ENCODE measurements at regions not wholly inside any gene's neighbourhood (a gene's known extent, or its start where the extent isn't known, plus 50 kb on each side); places are given as distances from the start of the nearest gene placed in this dataset.
A peak's percentile ranks its signal among the peaks of the same experiment; 100 is the strongest.
"Not testable (repeated sequence)": the region's sequence is repeated elsewhere in the genome, so short reads cannot be mapped to it uniquely, and the experiment has no call there.

DNA sequence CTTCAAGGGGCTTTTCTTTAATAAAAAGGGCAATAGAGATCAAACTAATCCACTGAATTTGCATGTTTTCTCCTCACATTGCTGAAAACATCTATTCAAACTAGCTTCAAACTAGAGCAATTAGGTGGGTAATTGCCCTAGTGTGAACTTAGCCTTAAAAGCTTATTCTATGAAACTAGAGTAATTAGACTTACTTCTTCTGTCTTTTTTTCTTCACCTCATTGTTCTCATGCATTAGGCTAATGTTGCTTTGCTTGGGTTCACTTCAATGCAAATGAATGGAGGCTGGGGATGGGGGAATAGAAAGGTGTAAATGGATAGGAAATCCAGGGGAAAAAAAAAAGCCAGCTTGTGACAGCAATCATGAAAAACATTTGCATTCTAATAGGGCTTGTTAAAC lies 414.8 kb upstream of the LMO3 start:
- H3K4me3 Mint-ChIP-seq (ENCODE audit: unreplicated experiment), result no peak overlapping the region
- no peak overlapping the region for H3K27ac Mint-ChIP-seq (ENCODE audit: low read depth, unreplicated experiment)
- no peak for TF ChIP-seq CTCF (IDR thresholded peaks at IDR 0.05; ENCODE audit: unreplicated experiment)

GRCh38 chr12:17017402-17017801 lies 411.4 kb upstream of the LMO3 start:
- Mint-ChIP-seq H3K27me3 (ENCODE audit: insufficient read depth, unreplicated experiment) (no peaks in the 10 kb centered on the region), H3K9me3 (ENCODE audit: unreplicated experiment) (no peaks in the 10 kb centered on the region), H3K27ac (ENCODE audit: low read depth, unreplicated experiment) (peak overlapping the region; percentile 76), H3K36me3 (ENCODE audit: insufficient read depth, unreplicated experiment) (no peaks in the 10 kb centered on the region), H3K4me1 (ENCODE audit: insufficient read depth, unreplicated experiment) (peaks cover 19% of the 10 kb centered on the region), H3K4me3 (ENCODE audit: unreplicated experiment) (no peak overlapping the region)
- no peak for TF ChIP-seq CTCF (IDR thresholded peaks at IDR 0.05; ENCODE audit: unreplicated experiment)
- POLR2A ChIA-PET, result interaction anchor here (0.9 kb wide), 1 partner anchor 235 kb away, joined by 3 read pairs; no protein-coding TSS in a partner anchor
- intact Hi-C loops (cut with micrococcal nuclease), result no loop called here
- DNase-seq (ENCODE audit: unreplicated experiment), result peak; percentile 24
- BruUV-seq (replicated peaks), result no TSS peak
- CTCF ChIA-PET, result interaction anchor here (0.7 to 1.4 kb wide), 2 partner anchors 70 to 1129 kb away, joined by 3 read pairs; no protein-coding TSS in a partner anchor

More for the DNA sequence above, 414.8 kb upstream of the LMO3 start:
- no peaks in the 10 kb centered on the region for H3K36me3 Mint-ChIP-seq (ENCODE audit: insufficient read depth, unreplicated experiment)
- no peak for DNase-seq (ENCODE audit: unreplicated experiment)
- H3K4me1 Mint-ChIP-seq (ENCODE audit: insufficient read depth, unreplicated experiment), result peaks cover 19% of the 10 kb centered on the region
- ChIA-PET POLR2A (no interaction called here), CTCF (interaction anchor here (0.6 kb wide), 1 partner anchor 33 kb away, joined by 7 read pairs; no protein-coding TSS in a partner anchor)
- intact Hi-C loops (cut with micrococcal nuclease), result no loop called here
- H3K9me3 Mint-ChIP-seq (ENCODE audit: unreplicated experiment), result no peaks in the 10 kb centered on the region
- no TSS peak for BruUV-seq (replicated peaks)
- H3K27me3 Mint-ChIP-seq (ENCODE audit: insufficient read depth, unreplicated experiment), result no peaks in the 10 kb centered on the region

DNA sequence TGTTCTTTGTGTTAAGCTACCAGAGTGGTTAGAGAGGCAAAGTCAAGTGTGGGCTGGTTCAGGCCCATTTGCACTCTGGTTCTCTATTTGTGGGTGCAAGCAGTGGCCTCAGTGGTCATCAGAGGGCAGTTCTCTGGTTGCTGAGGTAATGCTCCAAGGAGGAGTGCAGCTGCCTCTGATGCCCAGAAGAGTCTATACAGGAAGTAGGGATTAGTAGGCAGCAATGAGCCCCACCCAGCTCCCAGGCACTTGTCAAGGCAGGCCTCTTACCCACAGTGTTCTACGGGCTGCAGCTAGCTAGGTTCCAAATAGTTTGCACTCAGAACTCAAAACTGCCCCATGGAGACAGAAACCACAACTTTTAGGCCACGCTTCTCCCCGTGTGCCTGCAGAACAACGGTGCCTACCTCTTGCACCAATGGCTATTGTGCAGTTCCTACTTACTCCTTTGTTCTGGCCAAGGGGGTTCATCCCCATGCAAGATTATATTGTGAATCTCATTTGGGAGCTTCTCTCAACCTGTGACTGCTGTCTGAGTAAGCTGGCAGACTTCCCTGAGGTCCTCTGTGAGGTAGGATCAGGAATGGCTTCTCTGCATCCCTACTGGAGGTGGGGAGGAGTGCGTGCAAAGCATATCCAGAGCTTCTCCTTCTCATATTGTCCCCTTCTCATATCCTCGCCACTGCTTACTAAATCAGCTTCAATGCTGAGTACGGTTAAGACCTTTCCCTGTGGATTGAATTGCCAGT lies 410.3 kb upstream of the LMO3 start:
- POLR2A ChIA-PET, result interaction anchor here (0.7 kb wide), 1 partner anchor 1824 kb away, joined by 3 read pairs; no protein-coding TSS in a partner anchor
- Mint-ChIP-seq H3K36me3 (ENCODE audit: insufficient read depth, unreplicated experiment) (no peaks in the 10 kb centered on the region), H3K27ac (ENCODE audit: low read depth, unreplicated experiment) (peak overlapping the region; percentile 76), H3K4me3 (ENCODE audit: unreplicated experiment) (no peak overlapping the region), H3K4me1 (ENCODE audit: insufficient read depth, unreplicated experiment) (peaks cover 19% of the 10 kb centered on the region), H3K9me3 (ENCODE audit: unreplicated experiment) (no peaks in the 10 kb centered on the region), H3K27me3 (ENCODE audit: insufficient read depth, unreplicated experiment) (no peaks in the 10 kb centered on the region)
- no peak for TF ChIP-seq CTCF (IDR thresholded peaks at IDR 0.05; ENCODE audit: unreplicated experiment)
- CTCF ChIA-PET, result interaction anchor here (0.5 to 1.4 kb wide), 4 partner anchors 12 to 1288 kb away, joined by 3 to 5 read pairs (median 3); no protein-coding TSS in a partner anchor
- peak; percentile 52 for DNase-seq (ENCODE audit: unreplicated experiment)
- intact Hi-C loops (cut with micrococcal nuclease), result no loop called here
- BruUV-seq (replicated peaks), result no TSS peak

- ChIA-PET POLR2A (no interaction called here), CTCF (interaction anchor here (1.4 kb wide), 1 partner anchor 13 kb away, joined by 5 read pairs; no protein-coding TSS in a partner anchor)
- no peaks in the 10 kb centered on the region for H3K27me3 Mint-ChIP-seq (ENCODE audit: insufficient read depth, unreplicated experiment)
- TF ChIP-seq CTCF (IDR thresholded peaks at IDR 0.05; ENCODE audit: unreplicated experiment), result no peak
- no peak overlapping the region for H3K27ac Mint-ChIP-seq (ENCODE audit: low read depth, unreplicated experiment)
- no TSS peak for BruUV-seq (replicated peaks)
- H3K36me3 Mint-ChIP-seq (ENCODE audit: insufficient read depth, unreplicated experiment), result no peaks in the 10 kb centered on the region
- H3K4me3 Mint-ChIP-seq (ENCODE audit: unreplicated experiment), result no peak overlapping the region
- no peaks in the 10 kb centered on the region for H3K9me3 Mint-ChIP-seq (ENCODE audit: unreplicated experiment)
- intact Hi-C loops (cut with micrococcal nuclease), result no loop called here
- no peak for DNase-seq (ENCODE audit: unreplicated experiment)
- peaks cover 19% of the 10 kb centered on the region for H3K4me1 Mint-ChIP-seq (ENCODE audit: insufficient read depth, unreplicated experiment)
Observed at GRCh38 chr12:17015501-17015900, 409.5 kb upstream of the LMO3 start.

GRCh38 chr12:17007442-17008040 lies 401.6 kb upstream of the LMO3 start:
- POLR2A ChIA-PET; CTCF ChIA-PET; BruUV-seq (replicated peaks); H3K9me3 Mint-ChIP-seq (ENCODE audit: unreplicated experiment); H3K27me3 Mint-ChIP-seq (ENCODE audit: insufficient read depth, unreplicated experiment); DNase-seq (ENCODE audit: unreplicated experiment); H3K4me3 Mint-ChIP-seq (ENCODE audit: unreplicated experiment); intact Hi-C loops (cut with micrococcal nuclease); H3K4me1 Mint-ChIP-seq (ENCODE audit: insufficient read depth, unreplicated experiment); H3K27ac Mint-ChIP-seq (ENCODE audit: low read depth, unreplicated experiment); H3K36me3 Mint-ChIP-seq (ENCODE audit: insufficient read depth, unreplicated experiment): not testable (repeated sequence)

GRCh38 chr12:16998538-16998937 lies 392.6 kb upstream of the LMO3 start:
- H3K27ac Mint-ChIP-seq (ENCODE audit: low read depth, unreplicated experiment); H3K4me3 Mint-ChIP-seq (ENCODE audit: unreplicated experiment); H3K36me3 Mint-ChIP-seq (ENCODE audit: insufficient read depth, unreplicated experiment); H3K4me1 Mint-ChIP-seq (ENCODE audit: insufficient read depth, unreplicated experiment); intact Hi-C loops (cut with micrococcal nuclease); CTCF ChIA-PET; BruUV-seq (replicated peaks); POLR2A ChIA-PET; H3K27me3 Mint-ChIP-seq (ENCODE audit: insufficient read depth, unreplicated experiment); DNase-seq (ENCODE audit: unreplicated experiment): not testable (repeated sequence)
- H3K9me3 Mint-ChIP-seq (ENCODE audit: unreplicated experiment), result peaks cover 14% of the 10 kb centered on the region
